ENCODE measurements at regions not wholly inside any gene's neighbourhood (a gene's known extent, or its start where the extent isn't known, plus 50 kb on each side); places are given as distances from the start of the nearest gene placed in this dataset.

DNA sequence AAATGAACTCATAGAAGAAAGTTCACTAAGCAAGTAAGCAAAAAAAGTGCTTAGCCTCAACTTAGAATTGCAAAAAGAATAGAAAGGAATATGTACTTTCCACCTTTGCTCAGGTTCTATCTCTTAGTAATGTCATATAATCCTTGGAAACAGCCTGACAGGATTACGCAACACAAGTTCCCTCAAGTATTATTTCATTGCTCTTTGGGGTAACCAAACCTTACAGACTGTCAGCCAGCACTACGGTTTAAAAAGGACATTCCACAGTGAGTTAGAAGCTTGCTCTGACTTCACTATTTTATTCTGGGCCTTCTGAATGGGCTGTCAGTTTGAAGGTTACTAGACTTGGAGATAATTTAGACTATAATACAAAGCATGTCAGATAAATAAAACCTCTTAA is 264.0 kb downstream of the ATXN7L3B start:
- DNase-seq = no peak
- Mint-ChIP-seq H3K27me3 (ENCODE audit: low read depth) (no peaks in the 10 kb centered on the region), H3K36me3 (ENCODE audit: insufficient read depth) (no peaks in the 10 kb centered on the region), H3K4me1 (ENCODE audit: low read depth) (no peaks in the 10 kb centered on the region), H3K4me3 (no peak overlapping the region), H3K9me3 (no peaks in the 10 kb centered on the region)
- ATAC-seq = no peak

DNA sequence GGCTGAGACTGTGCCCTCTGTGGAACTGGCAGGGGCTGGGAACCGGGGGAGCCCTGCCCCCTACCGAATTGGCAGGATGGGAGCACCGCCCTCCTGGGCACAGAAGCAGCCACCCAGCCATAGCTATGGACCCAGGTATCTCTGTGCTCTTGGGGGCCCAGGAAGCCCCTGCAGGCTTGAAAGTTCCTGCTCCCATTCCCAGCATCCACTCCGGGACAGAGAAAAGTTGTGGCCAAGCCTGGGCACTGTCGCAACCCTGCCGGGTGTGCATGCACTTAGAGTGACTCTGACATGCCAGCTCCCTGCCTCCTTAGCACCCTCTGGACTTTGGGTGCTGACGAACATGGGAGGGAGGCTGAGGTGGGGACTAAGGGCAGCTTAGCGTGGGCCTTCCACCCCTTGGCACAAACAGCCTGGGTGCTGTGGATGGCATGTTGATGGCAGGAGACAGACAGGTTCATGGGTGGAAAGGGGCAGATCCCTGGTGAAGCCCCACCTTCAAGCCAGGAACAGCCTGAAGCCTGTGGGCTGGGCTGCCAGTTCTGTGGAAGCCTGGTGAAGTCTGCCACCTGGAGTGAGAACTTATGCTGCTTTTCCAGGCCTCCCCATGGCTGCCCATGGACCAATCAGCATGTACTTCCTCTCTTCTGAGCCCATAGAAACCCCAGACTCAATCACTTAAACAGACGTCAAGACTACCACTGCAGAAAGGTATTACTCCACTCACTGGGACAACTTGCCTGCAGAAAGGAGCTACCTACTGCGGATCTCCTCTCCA is 279.0 kb downstream of the ATXN7L3B start:
- Mint-ChIP-seq H3K4me1 (ENCODE audit: low read depth) (no peaks in the 10 kb centered on the region), H3K4me3 (no peak overlapping the region), H3K27me3 (ENCODE audit: low read depth) (no peaks in the 10 kb centered on the region), H3K36me3 (ENCODE audit: insufficient read depth) (no peaks in the 10 kb centered on the region), H3K9me3 (peaks cover 12% of the 10 kb centered on the region)
- DNase-seq (no peak), ATAC-seq (no peak)

GRCh38 chr12:74817499-74817898 is 279.9 kb downstream of the ATXN7L3B start:
- DNase-seq = no peak
- no peaks in the 10 kb centered on the region for H3K27me3 Mint-ChIP-seq (ENCODE audit: low read depth)
- H3K4me3 Mint-ChIP-seq = no peak overlapping the region
- peaks cover 12% of the 10 kb centered on the region for H3K9me3 Mint-ChIP-seq
- peak in 1 of 2 donors; percentile 30 for ATAC-seq
- no peaks in the 10 kb centered on the region for H3K4me1 Mint-ChIP-seq (ENCODE audit: low read depth)
- H3K36me3 Mint-ChIP-seq (ENCODE audit: insufficient read depth) = no peaks in the 10 kb centered on the region

GRCh38 chr12:74818412-74818811 is 280.8 kb downstream of the ATXN7L3B start:
- DNase-seq = no peak
- no peak overlapping the region for H3K4me3 Mint-ChIP-seq

DNA sequence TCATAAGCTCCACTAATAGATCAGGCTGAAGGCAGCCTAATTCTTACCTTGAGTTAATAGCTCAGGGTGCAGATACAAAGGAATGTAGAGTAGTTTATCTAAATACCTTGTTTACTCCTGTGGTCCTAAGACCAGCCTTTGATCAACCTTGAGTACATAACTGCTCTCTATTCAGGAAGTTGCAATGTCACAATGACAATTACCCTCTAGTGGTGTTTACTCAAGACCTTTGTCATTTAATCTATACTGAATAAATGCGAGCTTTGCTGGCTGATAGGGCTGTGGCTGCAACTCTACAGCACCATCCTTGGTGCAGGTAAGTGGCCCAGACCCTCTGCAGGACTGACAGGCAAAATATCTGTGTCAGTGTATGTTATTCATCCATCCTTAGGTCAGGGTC is 282.7 kb downstream of the ATXN7L3B start:
- Mint-ChIP-seq H3K4me3 (no peak overlapping the region), H3K36me3 (ENCODE audit: insufficient read depth) (no peaks in the 10 kb centered on the region), H3K9me3 (peaks cover 5% of the 10 kb centered on the region), H3K4me1 (ENCODE audit: low read depth) (no peaks in the 10 kb centered on the region), H3K27me3 (ENCODE audit: low read depth) (no peaks in the 10 kb centered on the region)
- ATAC-seq = no peak
- no peak for DNase-seq

More at GRCh38 chr12:74818412-74818811, 280.8 kb downstream of the ATXN7L3B start:
- Mint-ChIP-seq H3K27me3 (ENCODE audit: low read depth) (no peaks in the 10 kb centered on the region), H3K9me3 (peaks cover 12% of the 10 kb centered on the region), H3K36me3 (ENCODE audit: insufficient read depth) (no peaks in the 10 kb centered on the region), H3K4me1 (ENCODE audit: low read depth) (no peaks in the 10 kb centered on the region)
- no peak for ATAC-seq

- DNase-seq = no peak
- H3K27me3 Mint-ChIP-seq (ENCODE audit: low read depth) = no peaks in the 10 kb centered on the region
- H3K4me3 Mint-ChIP-seq = no peak overlapping the region
- no peak for ATAC-seq
- H3K9me3 Mint-ChIP-seq = peaks cover 9% of the 10 kb centered on the region
- H3K36me3 Mint-ChIP-seq (ENCODE audit: insufficient read depth) = no peaks in the 10 kb centered on the region
- H3K4me1 Mint-ChIP-seq (ENCODE audit: low read depth) = no peaks in the 10 kb centered on the region
Observed at GRCh38 chr12:74836567-74836966, 298.9 kb downstream of the ATXN7L3B start.

- ATAC-seq (no peak), DNase-seq (no peak)
- no peaks in the 10 kb centered on the region for H3K36me3 Mint-ChIP-seq (ENCODE audit: insufficient read depth)
- no peaks in the 10 kb centered on the region for H3K27me3 Mint-ChIP-seq (ENCODE audit: low read depth)
- no peaks in the 10 kb centered on the region for H3K4me1 Mint-ChIP-seq (ENCODE audit: low read depth)
- H3K4me3 Mint-ChIP-seq = no peak overlapping the region
- H3K9me3 Mint-ChIP-seq = no peaks in the 10 kb centered on the region
Observed at GRCh38 chr12:74846116-74846515, 308.5 kb downstream of the ATXN7L3B start.

DNA sequence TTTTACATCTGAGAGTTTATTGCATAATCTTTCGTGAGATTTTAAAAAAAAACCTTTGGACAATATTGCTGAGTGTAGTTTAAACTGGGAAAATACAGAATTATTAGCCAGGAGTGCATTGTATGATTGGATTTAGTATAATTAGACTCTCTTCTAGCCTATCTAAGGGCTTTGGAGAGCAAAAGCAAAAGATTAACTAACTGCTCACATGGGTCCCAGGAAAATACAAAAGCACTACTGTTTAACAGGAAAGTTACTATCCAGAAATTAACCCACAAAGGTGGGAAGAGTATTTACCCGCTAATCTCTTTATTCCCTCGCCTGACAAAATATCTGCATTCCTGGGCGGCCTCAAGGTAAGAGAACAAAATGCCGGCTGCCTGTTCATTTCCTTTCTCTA is 309.5 kb downstream of the ATXN7L3B start:
- Mint-ChIP-seq H3K4me3 (no peak overlapping the region), H3K4me1 (ENCODE audit: low read depth) (no peaks in the 10 kb centered on the region), H3K9me3 (no peaks in the 10 kb centered on the region), H3K36me3 (ENCODE audit: insufficient read depth) (no peaks in the 10 kb centered on the region), H3K27me3 (ENCODE audit: low read depth) (no peaks in the 10 kb centered on the region)
- DNase-seq = no peak
- ATAC-seq = no peak

- H3K4me1 Mint-ChIP-seq (ENCODE audit: low read depth) = no peaks in the 10 kb centered on the region
- ATAC-seq (no peak), DNase-seq (no peak)
- H3K9me3 Mint-ChIP-seq = no peaks in the 10 kb centered on the region
- H3K36me3 Mint-ChIP-seq (ENCODE audit: insufficient read depth) = no peaks in the 10 kb centered on the region
- no peaks in the 10 kb centered on the region for H3K27me3 Mint-ChIP-seq (ENCODE audit: low read depth)
- H3K4me3 Mint-ChIP-seq = no peak overlapping the region
Observed at GRCh38 chr12:74848006-74848405, 310.4 kb downstream of the ATXN7L3B start.

- Mint-ChIP-seq H3K9me3 (no peaks in the 10 kb centered on the region), H3K36me3 (ENCODE audit: insufficient read depth) (no peaks in the 10 kb centered on the region), H3K27me3 (ENCODE audit: low read depth) (no peaks in the 10 kb centered on the region), H3K4me3 (no peak overlapping the region), H3K4me1 (ENCODE audit: low read depth) (no peaks in the 10 kb centered on the region)
- DNase-seq (no peak), ATAC-seq (no peak)
Observed at GRCh38 chr12:74849801-74850200, 312.2 kb downstream of the ATXN7L3B start.

GRCh38 chr12:74871817-74872216 is 334.2 kb downstream of the ATXN7L3B start:
- peaks cover 5% of the 10 kb centered on the region for H3K9me3 Mint-ChIP-seq
- no peak for ATAC-seq
- DNase-seq = no peak

DNA sequence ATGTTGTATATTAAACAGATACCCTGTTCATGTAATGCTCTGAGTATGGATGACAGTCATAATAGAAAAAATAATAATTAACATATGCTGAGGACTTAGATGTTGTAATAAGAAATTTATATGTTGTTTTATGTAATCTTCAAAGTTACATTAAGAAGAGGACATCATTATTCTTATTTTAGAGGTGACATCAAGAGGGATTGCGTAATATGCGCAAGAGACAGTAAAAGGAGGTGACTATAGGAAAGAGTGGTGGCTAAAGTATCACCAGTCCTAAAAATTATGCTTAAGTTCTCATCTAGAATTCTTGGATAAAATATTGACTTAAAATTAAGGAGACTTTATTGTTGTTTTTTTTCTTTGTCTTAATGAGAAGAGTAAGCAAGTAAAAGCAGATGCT is 323.9 kb downstream of the KCNC2 start:
- H3K36me3 Mint-ChIP-seq (ENCODE audit: insufficient read depth) = no peaks in the 10 kb centered on the region
- H3K27me3 Mint-ChIP-seq (ENCODE audit: low read depth) = no peaks in the 10 kb centered on the region
- DNase-seq = no peak
- peaks cover 17% of the 10 kb centered on the region for H3K4me1 Mint-ChIP-seq (ENCODE audit: low read depth)
- H3K9me3 Mint-ChIP-seq = peaks cover 6% of the 10 kb centered on the region
- no peak overlapping the region for H3K4me3 Mint-ChIP-seq
- no peak for ATAC-seq

More at GRCh38 chr12:74871817-74872216, 334.2 kb downstream of the ATXN7L3B start:
- H3K36me3 Mint-ChIP-seq (ENCODE audit: insufficient read depth) = no peaks in the 10 kb centered on the region
- no peaks in the 10 kb centered on the region for H3K27me3 Mint-ChIP-seq (ENCODE audit: low read depth)
- H3K4me3 Mint-ChIP-seq = no peak overlapping the region
- H3K4me1 Mint-ChIP-seq (ENCODE audit: low read depth) = no peaks in the 10 kb centered on the region

GRCh38 chr12:74889073-74889472 is 320.6 kb downstream of the KCNC2 start:
- ATAC-seq (peak in 1 of 2 donors; percentile 22), DNase-seq (no peak)
- no peaks in the 10 kb centered on the region for H3K36me3 Mint-ChIP-seq (ENCODE audit: insufficient read depth)
- no peak overlapping the region for H3K4me3 Mint-ChIP-seq
- no peaks in the 10 kb centered on the region for H3K9me3 Mint-ChIP-seq
- H3K4me1 Mint-ChIP-seq (ENCODE audit: low read depth) = peaks cover 34% of the 10 kb centered on the region
- no peaks in the 10 kb centered on the region for H3K27me3 Mint-ChIP-seq (ENCODE audit: low read depth)

DNA sequence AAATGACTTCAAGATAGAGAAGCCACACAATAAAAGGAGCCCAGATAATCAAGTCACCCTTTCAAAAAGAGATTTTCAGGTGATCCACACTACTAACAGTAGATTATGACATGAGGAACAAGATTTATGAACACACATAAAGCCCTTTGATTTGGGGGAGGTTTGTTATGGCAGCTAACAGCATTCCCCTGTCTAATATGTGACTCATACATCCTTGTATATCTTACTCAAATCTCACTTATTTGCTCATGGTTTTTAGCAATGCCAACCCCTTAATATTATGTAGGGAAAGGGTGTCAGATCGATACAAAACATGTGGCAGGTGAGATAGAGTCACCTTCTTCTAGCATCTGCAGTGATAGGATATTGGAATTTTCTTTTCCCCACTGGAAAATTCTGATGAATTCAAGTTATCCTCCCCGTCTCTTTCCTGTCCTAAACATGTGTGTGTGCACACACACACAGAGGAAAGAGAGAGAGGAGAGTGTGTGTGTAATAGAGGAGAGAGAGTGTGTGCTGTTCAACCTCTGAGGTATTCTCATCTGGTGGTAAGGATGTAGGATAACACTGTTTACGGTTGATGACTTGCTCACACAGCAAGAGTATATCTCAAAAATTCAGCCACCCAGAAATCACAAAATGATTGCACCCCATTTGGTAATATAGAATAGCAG is 319.9 kb downstream of the KCNC2 start:
- Mint-ChIP-seq H3K27me3 (ENCODE audit: low read depth) (no peaks in the 10 kb centered on the region), H3K36me3 (ENCODE audit: insufficient read depth) (no peaks in the 10 kb centered on the region), H3K4me3 (no peak overlapping the region), H3K9me3 (no peaks in the 10 kb centered on the region), H3K4me1 (ENCODE audit: low read depth) (peaks cover 34% of the 10 kb centered on the region)
- ATAC-seq (peak; percentile 21 to 61), DNase-seq (no peak)

DNA sequence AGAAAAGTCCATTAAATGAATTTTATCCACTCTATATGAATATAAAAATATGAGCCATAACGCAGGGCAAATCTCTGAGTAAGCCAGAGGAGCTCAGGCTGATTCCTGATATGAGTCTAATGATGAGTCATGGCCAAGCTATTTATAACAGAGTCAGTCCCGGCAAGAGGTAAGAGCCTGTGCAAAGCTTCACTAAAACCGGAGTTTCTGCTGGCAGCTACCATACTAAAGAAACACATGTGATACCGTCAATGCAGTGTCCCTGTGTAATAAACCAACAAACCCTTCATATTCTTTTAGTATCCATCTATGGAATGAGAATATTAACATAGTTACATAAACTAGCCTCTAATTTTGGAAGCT is 319.4 kb downstream of the KCNC2 start:
- no peak for DNase-seq
- H3K9me3 Mint-ChIP-seq = no peaks in the 10 kb centered on the region
- peak; percentile 90 to 92 for ATAC-seq
- H3K27me3 Mint-ChIP-seq (ENCODE audit: low read depth) = no peaks in the 10 kb centered on the region
- H3K36me3 Mint-ChIP-seq (ENCODE audit: insufficient read depth) = no peaks in the 10 kb centered on the region
- peaks cover 34% of the 10 kb centered on the region for H3K4me1 Mint-ChIP-seq (ENCODE audit: low read depth)
- no peak overlapping the region for H3K4me3 Mint-ChIP-seq
